ENCODE measurements at regions not wholly inside any gene's neighbourhood (a gene's known extent, or its start where the extent isn't known, plus 50 kb on each side); places are given as distances from the start of the nearest gene placed in this dataset.
"Not testable (repeated sequence)": the region's sequence is repeated elsewhere in the genome, so short reads cannot be mapped to it uniquely, and the experiment has no call there.

- DNase-seq, result not testable (repeated sequence)
Measured at GRCh38 chr6:94687255-94687654, 890.1 kb upstream of the MANEA start.

DNA sequence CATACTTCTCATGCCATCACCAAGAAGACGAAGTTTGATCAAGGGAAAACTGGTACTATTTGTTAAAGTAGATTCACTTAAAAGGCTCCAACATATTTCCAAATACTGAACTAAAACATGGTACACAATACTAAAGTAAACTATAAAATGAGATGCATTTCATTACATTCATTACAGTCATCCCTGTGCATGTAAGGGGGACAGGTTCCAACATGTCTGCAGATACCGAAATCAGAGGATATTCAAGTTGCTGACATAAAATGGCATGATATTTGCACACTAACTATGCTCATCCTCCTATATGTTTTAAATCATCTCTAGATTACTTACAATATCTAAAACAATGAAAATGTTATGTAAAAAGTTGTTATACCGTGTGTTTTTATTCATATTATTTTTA lies 893.9 kb upstream of the MANEA start:
- DNase-seq, result no peak

- no peak for DNase-seq
Measured at GRCh38 chr6:94680669-94681212, 896.6 kb upstream of the MANEA start.

DNA sequence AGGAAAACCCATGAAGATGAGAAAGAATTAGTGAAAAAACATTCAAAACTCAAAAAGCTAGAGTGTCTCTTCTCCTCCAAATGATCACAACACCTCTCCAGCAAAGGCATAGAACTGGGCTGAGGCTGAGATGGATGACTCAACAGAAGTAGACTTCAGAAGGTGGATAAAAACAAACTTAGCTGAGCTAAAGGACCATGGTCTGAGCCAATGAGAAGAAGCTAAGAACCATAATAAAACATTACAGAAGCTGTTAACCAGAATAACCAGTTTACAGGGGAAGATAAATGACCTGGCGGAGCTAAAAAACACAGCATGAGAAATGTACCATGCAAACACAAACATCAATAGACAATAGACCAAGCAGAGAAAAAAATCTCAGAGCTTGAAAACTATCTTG lies 904.1 kb upstream of the MANEA start:
- DNase-seq, result no peak

- no peak for DNase-seq
Measured at GRCh38 chr6:94670017-94670416, 907.3 kb upstream of the MANEA start.

GRCh38 chr6:94668876-94669275 lies 908.5 kb upstream of the MANEA start:
- DNase-seq, result no peak

DNA sequence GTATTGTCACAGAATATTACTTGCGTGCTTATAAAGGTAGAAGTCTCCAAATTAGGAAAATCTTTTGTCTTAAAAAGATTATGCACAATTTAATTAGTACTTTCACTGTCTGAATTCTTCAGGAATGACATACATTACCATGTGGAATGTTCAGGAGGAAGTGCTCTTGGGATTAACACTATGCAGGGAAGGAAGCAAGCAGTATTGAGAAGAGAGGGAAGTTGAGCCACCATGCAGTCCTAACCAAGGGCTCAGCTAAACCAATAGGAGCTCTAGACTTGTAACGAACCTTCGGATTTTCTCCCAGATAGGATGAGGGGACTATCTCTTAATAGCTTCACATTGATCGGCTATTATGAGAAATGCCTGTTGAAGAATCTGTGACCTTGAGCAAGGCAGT lies 918.4 kb upstream of the MANEA start:
- no peak for DNase-seq

DNA sequence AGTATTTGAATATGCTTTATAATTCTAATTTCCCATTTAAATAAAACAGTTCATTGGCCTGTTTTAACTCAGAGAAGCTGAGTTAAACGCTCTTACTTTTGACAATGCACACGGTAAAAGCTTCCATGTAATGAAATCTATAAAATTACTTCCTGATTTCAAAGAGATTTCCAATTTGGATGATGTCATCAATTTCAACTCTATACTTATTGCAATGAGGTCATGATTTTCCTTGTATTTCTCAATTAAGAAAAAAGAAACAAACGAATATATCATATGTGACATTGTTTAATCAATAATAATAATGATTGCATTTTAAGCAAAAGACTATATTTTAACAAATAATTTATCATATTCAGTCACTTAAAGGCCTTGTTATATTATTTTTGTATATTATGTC lies 926.1 kb upstream of the MANEA start:
- DNase-seq, result no peak

- DNase-seq, result no peak
Measured at GRCh38 chr6:94645191-94645590, 932.1 kb upstream of the MANEA start.

GRCh38 chr6:94639564-94639963 lies 937.8 kb upstream of the MANEA start:
- DNase-seq, result no peak

DNA sequence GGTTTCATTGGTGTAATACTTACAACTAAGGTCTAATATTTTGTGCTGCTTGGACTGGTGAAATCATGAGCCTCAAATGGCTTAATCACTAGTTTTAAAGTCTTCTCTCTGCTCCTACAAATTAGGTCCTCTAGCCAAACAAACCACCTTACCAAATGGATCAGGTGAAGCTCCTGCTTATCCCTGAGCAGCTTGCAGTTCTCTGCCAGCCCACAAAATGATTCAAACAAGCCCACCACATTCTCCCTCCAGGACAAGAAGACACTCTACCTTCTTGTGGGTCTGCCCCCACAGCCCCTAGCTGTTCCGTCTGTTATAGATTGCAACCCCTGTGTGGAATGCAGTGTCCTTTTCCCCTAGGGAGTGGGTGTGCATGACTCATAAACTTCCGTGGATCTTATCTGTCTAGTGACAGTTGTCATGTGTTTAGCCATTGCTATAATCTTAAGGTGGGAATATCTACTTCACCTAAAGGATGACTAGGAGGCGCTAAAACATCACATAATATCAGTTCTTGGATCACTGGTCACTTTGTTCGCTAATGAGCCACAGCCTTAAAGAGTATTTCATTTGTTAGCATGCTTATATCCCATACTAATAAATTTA lies 940.5 kb upstream of the MANEA start:
- DNase-seq, result no peak

DNA sequence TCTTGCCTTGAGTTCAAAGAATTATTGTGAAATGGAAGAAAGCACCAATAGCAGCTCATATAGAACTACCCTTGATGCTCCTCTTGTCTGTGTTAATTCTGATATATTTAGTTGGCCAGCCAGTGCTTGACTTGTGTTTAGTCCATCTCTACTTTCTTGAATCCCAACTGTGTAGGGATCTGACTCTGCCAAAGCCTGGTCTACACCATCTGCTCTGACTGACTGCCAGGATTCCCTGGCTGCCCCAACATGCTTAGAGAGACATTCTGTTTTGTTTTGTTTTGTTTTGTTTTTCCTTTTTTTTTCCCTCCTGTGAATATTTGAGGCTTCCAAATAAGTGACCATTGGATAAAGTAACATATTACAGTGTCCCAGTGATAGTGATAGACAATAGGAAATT lies 953.7 kb upstream of the MANEA start:
- DNase-seq, result no peak

- DNase-seq, result no peak
Measured at GRCh38 chr6:94622783-94623182, 954.6 kb upstream of the MANEA start.

DNA sequence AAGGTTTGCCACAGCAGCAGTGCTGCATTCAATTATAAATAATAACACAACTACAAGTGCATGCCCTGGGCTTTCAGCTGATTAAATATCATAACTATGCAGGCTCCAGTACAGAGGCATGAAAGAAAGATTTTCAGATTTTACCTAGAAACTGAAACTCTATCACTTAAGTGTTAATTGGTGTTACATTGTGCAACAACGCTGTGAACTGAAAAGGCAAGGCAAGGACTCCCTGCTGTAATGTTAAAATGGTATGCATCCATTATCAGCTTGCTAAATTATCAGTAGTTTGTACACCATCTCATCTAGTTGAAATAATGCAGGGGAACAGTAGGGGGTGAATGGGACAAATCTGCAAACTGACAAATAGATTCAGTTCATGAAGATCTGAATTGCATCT lies 976.7 kb upstream of the MANEA start:
- no peak for DNase-seq

GRCh38 chr6:94597487-94597886 lies 979.8 kb upstream of the MANEA start:
- DNase-seq, result no peak

DNA sequence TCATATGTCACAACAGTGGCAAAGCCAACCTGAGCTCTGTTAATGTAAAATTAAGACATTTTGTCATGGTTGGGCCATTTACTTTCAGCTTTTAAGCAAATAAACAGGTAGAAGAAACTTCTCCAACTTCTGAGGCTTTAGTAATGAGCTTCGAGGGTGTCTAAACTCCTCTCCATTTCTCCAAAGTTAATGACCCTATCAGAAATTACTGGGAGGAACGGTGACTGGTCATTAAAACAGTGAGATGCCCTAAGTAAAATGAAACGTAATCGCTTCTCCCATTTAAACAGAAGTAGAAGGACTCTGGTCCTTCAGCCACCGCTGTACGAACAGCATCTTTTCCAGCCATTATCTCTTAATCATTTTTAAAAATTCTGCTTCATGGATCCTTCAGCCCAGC lies 986.9 kb upstream of the MANEA start:
- DNase-seq, result no peak

DNA sequence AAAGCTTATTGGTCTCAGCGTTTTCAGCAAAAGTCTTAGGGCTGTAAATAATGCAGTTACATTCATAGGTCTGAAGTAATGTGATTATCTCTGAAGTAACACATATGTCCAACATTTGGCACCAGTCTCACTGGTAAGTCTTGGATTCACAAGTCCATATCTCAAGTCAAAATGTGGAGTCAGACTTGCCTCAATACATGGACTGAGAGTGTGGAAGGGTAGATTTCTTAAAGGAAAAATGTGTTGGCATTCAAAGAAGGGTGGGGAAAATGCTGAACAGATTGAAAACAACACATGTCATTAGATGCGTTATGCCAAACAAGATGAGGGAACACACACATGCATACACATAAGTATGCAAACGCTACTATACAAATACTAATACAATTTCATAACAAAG lies 989.0 kb upstream of the MANEA start:
- DNase-seq, result no peak

DNA sequence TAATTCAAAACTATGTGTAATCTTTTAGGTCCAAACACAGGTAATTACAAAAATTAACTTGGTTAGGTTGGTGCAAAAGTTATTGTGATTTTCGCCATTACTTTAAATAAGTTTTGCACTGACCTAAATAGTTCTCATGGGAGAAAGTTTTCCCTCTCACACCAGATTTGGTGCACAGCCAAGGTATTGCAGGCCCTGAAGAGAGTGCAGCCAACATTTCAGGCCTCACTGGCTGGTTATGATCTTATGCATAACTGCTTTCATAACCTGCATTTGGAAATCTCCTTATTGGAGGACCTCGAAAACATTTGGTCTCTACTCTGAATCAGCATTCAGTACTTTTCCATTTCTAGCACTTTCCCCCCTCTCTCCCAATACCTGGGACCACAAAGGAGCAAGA lies 993.1 kb upstream of the MANEA start:
- no peak for DNase-seq

DNA sequence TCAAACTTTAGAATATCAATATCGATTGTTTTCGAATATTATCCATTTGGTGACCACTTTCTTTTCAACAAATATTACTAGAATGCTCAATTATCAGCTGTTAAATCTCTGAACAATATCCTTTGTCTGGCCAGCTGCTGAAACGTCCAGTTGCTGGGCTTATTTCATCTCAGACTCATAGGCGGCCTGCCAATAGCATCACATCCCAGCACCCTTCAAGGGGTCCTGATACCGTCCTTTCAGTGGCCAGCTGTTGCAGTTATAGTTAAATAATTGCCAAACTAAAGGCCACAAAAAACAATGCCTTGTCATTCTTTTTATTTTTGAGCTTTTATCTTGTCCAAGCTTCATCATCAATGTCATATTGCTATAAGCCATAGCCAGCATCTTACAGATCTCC lies 1006.8 kb upstream of the MANEA start:
- DNase-seq, result no peak

- no peak for DNase-seq
Measured at GRCh38 chr6:94562846-94563245, 1014.5 kb upstream of the MANEA start.

DNA sequence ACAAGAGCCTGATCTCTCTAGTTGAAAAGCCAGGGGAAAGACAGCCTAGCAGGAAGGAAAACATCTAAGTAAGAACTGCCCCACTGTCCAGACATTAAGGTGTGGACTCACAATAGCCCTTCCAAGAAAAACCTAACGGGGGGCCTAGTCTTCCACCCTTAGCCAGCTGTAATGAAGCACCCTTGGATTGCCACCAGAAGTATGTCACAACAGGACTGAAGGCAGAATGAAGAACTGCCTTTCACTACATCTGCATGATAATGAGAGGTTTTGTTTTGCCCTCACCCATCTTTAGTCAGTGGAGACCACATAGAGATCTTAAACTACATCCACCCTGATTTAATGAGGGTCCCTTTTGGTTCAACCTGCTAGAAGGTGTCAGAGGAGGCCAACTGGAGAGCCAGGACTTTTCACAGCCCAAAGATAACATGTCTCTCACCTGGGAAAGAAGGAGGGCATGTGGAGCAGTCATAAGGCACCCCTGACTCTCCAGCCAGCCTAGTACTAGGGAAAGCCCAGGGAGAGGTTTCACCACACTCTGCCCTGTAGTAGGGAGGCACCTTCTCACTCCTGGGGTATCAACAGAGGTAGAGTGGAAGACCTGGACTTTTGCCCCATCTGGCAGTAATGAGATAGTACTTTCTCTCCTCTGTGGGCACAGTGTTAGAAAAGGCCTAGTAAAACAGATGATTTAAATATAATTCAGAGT lies 1017.4 kb upstream of the MANEA start:
- no peak for DNase-seq

DNA sequence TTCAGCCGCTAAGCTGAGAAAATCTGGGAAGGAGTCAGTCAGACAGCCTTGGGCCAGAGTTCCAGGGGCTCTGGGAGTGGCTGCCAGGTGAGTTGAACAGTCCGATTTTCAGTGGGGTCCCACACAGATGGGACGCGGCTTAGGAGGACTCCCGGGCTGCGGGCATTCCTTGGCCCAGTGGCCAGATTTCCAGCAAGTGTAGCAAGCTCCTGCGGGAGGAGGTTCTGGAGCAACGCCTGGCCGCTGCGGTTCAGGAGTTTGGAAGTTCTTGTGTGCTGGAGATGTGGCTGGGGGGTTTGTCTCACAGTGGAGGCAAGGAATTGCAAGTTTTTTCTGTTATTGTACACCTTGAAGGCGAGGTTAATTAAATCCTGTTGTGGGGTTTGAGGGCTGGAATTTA lies 1020.1 kb upstream of the MANEA start:
- not testable (repeated sequence) for DNase-seq

- no peak for DNase-seq
Measured at GRCh38 chr6:94548201-94548600, 1029.1 kb upstream of the MANEA start.

DNA sequence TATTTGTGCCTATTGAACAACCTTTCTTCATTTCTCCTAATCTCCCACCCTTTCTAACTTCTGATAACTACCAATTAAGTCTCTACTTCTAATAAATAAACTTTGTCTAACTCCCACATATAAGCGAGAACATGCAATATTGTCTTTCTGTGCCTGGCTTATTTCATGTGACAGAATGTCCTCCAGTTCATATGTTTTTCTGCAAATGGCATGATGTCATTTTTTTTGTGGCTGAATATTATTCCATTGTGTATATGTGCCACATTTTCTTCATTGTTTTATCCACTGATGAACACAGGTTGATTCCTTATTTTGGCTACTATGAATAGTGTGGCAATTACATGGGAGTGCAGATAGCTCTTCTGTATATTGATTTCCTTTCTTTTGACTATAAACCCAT lies 1041.5 kb upstream of the MANEA start:
- DNase-seq, result no peak

Measured in HCEC 1CT (cell line).